SK-N-DZ (cell line): ENCODE measurements at regions not wholly inside any gene's neighbourhood (a gene's known extent, or its start where the extent isn't known, plus 50 kb on each side); places are given as distances from the start of the nearest gene placed in this dataset.
A peak's percentile ranks its signal among the peaks of the same experiment; 100 is the strongest.

ENCODE experiments used
- DNase-seq: peaks from one replicate; pipeline ENCODE4 v3.0.0-alpha.2; 2015; ENCODE audit warnings: low spot score

DNA sequence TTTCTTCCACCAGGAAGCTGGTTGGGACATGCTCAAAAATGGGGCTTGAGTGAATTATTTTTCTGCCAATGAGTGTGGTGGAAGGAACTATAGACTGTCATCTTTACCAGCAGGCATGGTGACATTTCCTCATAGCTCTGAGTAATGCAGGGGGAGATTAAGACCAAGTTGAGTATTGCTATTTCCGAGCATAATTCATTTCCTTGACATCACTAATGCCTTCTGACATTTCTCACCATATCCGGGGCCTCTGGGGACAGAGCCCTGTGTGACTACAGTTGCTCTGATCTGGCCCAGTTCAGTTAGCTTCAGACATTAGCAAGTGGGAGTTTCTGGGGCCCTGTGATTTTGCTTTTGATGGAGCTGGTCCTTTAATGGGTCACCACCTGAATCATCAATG lies 410.4 kb downstream of the MEIS1 start:
- DNase-seq = no peak

DNA sequence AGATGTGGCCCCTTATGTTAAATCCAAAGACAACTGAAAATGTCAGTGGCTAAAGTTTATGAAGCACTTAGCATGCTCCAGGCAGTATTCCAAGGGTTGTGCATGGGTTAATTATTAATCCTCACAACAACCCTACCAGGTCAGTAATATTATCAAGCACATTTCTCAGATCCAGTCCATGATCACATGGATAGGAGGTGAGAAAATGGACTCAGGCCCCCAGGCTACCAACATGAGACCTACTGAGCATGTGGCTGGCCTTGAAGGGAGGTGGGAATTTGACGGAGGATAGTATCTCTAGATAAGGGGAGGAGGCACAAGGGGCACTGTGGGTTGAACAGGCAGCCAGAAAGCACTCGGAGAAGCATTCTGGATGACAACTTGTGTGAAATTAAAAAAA lies 412.0 kb downstream of the MEIS1 start:
- DNase-seq = no peak

DNA sequence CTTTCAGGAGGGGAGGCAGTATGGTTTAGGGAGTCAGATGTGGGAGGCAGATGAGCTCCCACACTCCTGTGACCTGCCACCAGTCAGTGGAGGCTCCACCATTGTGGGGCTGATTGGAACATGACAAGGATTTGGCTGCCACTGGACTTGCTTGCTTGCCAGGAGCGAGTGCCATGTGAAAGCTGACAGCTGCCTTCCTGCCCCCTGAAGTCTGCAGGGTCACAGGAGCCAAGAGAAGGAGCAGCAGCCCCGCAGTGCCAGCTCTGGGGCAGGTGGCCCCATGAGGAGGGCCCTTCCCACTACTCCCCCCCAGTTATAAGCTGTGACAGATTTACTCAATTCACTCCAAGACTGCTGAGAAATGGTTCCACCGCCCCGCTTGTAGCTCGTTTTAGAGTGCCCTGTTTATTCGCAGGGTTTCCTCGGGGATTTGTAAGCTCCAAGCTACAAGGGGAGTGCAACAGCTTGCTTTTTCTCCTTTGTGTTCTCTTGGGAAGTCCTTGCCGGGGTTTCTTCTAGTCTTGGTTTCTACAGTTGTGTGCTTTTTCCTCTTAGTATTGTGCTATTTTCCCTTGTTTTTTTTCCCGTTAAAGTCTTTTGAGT lies 414.3 kb downstream of the MEIS1 start:
- DNase-seq = no peak

DNA sequence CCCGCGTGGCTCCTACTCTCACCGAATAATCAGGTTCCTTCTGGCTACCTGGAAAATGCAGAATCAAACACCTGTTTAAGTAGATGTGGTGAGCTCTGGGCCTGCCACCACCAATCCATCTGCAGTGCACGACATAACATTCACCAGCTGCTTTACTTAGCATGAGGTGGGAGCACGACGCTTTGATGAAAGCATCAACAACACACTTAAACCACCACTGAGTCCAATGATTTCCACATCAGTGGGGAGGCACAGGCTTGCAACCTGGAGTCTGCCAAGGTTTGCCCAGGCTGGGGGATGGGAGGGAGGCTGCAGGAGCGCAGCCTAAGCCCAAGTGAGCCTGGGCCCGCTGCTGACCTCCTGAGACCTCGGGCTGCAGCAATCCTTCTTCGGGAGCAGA lies 415.5 kb downstream of the MEIS1 start:
- no peak for DNase-seq

DNA sequence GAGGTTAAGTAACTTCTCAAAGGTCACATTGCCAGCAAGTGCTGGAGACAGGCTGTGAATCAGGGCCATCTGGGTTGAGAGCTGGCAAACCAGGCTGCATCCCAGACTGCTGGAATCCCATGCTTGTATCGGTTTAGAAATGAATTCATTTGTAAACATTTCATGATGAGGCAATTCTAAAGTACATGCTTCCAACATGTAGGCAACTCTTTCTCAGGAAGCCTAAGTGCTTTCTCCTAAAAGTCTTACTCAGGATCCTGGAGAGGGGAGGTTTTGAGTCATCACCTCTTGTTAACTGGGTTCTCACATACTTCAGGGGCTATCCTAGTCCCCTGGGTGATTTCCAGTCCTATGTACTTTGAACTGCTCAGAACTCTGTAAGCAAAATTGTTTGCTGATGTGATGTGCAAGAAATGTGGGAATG lies 416.5 kb downstream of the MEIS1 start:
- no peak for DNase-seq

DNA sequence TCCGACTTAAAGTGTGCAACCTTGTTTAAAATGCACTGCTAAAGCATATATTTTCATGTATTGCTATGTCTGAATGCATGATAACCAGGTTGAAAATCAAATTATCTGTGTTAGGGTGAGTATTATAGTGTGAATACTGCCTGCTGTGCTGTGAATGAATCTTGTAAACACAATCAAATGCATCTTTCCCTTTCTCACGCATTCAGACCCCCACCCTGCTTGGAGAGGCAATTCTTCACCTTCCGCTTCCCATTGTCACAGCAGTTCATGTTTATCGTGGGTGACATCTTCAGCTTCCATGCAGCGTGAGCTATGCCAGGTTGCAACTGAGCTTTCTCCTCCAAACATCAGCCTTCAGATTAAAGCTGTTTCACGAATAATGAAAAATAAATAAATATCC lies 418.0 kb downstream of the MEIS1 start:
- no peak for DNase-seq

DNA sequence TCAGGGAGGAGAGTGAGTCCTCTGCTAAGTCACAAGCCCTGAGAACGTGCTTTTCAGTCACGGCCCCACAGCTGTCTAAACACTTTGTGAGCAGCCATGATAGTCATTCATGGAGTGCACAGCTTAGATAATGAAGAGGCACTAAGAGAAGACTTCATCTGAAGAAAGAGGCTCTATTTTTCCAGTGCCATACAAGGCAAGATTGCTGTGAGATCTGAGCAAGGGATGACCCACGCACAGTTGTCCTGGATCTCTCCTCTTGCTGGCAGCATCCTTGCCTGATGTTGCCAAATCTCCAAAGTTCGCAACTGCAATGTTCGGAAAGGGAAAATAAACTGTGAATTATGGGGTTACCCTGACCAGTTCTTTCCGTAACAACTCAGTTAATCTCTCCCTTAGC lies 418.7 kb downstream of the MEIS1 start:
- no peak for DNase-seq

DNA sequence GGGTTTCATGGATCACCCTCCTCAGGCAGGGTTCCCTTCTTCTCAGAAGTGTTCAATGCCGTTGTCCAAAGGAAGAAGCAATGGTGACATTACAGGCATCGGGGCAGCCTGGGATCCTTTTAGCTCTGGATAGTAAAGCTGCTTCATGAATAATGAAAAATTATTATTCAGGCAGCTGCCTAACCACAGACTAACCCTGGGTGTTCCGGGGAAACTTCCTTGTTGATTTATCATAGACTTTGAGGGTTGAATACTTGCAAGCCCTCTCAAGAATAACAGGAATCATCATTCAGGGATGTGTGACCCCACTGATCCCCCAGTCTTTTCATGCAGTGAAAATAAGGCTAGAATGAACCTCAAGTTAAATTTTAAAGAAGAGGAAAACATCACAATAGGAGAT lies 419.4 kb downstream of the MEIS1 start:
- DNase-seq = no peak

DNA sequence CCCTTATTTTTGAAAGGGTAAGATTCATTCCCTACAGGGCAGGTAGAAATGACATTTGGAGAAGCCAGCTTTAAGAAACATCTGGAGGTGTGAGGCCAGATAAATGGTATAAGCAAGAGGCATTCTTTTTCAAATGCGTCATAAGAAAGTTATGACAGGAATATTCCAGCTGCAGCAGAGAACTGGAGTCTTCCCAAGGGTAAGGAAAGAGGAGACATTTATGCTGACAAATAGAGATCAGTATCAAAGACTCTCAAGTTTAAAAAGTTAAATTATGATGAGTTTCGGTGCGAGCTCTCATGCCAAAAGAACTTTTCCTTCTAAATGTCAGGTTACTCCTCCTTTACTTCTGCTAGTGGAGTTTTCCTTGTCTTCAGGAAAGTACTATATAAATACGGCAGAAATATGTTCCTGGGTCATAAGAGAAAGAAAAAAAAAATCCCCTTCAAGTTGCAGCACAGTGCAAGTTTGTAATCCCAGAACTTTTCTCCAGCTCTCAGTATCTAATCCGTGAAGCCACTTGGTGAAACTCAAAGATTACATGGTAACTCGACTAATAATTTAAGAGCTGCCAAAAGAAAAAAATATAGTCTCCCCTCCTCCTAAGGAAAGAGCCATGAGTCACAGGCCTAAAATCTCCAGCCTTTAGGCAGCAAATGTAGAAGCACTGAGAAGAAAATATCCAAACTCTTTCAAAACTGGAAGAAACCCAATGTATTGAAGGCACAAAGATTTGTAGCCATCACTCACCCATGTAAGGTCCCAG lies 428.1 kb downstream of the MEIS1 start:
- DNase-seq = no peak

DNA sequence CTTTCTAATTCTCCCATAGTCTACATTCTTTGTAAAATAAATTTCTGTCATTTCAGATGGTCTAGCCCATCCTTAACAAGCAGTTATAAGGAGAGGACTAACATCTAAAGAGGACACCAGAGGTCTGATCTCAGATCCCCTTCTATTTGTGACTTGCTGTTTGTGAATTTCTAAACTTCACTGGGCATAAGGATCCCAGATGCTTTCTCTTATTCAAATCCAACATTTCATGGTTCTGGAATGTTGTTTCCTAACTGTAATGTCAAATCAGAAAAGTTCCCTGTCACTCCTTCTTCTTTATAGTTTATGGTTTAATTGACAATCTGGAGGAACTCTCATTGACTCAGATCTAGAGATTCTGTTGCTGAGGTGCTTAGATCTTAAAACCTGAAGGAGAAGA lies 430.2 kb downstream of the MEIS1 start:
- no peak for DNase-seq

DNA sequence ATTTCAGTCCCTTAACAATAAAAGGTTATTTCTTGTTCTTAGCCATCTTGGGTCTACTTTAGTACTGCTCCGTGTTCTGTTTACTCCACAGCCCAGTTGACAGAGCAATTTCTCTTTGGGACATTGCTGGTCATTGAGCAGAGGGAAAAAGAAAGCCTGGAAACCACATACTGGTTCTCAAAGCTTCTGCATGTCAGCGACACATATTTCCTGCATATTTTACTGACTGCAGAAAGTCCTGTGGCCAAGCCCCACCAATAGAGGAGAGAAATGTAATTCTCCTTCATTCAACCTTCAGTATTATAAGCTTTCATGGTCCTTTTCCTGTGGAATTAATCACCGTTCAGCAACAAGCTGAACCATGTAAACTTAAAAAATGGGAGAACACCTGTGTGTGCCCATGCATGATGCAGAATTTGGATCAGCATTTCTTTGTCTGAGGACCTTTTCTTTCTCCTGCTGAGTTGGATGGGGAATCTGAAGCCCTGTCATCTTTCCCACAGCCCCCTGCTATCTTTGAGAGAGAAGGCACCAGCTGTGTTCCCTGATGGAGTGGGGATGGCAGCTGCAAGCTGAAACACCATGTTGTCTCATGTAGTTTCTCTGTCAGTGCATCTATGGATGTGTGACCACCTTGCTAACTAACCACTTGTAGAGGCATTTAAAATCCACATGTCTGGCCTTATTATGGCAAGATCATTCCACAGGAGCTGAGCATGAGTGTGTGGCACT lies 431.6 kb downstream of the MEIS1 start:
- DNase-seq = peak; percentile 66

DNA sequence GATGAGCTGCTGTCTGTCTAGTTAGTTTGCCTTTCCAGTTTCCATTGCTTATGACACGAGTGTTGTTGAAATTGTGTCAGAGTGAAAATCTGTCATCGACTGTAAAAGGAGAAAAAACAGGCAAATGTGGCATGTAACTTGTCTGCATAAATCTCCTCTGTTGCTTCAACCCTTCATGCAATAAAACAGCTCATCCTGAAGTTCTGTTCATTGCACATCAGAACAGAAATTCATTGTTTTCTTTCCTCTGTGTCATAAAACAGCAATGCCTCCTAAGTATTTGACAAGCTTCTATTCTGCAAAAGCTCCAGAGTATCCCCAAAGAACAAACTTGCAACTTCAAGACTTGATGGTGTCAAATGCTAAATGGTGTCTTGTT lies 432.1 kb downstream of the MEIS1 start:
- DNase-seq = peak; percentile 79

DNA sequence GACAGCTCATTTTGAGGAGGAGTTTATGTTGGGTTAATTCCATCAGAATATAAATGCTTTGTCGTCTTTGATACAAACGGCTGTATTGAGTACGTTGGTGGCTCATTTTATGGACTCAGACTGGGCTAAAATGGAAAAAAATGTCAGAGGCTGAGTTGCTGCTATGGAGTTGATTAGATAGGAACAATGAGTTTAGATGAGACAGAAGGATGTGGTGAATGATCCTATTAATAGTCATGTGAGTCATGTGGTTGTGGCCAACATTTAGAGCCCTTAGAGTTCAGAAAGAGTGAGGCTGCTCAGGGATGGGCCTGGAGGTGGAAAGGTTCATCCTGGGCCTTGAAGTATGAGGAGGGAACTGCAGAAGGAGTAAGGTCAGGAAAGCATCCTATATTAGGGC lies 434.2 kb downstream of the MEIS1 start:
- DNase-seq = no peak

DNA sequence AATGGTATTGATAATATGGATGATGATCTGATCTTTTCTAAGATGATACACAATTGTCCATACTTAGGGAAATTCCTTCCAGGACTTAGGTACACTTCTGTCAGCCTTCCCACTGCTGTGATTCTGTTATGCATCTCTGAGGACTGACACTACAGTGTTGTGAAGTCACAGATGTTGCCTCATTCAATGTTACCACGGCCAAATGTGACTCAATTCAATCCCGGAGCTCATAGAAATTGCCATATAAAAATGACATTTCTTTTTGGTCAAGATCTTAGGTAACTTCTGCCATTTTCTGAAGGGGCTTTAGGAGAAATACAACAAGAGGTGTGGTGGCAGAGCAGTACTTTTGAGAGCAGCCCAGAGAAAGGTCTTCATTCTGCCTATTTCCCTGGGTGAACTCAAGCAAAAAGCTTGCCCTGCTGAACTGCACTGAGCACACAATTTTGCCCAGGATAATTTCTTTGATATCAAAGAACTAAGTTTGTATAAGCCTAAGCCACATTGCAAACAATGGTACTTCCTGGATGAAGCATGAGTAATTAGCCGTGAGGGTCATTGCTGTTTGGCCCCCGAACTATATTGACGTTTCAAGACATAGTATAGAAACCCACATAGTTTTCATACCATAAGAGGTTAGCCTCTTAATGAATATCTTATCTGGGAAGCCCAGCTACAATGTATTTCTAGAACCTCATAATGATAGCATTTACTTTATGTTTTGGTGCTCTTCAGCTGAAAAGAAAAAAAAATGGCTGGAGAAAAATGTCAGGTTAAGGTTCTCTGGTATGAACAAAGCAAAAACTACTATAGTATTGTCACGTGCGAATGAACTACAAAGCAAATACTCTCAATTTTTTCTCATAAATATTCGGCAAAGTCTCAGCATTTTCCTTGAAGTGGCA lies 437.4 kb downstream of the MEIS1 start:
- no peak for DNase-seq

DNA sequence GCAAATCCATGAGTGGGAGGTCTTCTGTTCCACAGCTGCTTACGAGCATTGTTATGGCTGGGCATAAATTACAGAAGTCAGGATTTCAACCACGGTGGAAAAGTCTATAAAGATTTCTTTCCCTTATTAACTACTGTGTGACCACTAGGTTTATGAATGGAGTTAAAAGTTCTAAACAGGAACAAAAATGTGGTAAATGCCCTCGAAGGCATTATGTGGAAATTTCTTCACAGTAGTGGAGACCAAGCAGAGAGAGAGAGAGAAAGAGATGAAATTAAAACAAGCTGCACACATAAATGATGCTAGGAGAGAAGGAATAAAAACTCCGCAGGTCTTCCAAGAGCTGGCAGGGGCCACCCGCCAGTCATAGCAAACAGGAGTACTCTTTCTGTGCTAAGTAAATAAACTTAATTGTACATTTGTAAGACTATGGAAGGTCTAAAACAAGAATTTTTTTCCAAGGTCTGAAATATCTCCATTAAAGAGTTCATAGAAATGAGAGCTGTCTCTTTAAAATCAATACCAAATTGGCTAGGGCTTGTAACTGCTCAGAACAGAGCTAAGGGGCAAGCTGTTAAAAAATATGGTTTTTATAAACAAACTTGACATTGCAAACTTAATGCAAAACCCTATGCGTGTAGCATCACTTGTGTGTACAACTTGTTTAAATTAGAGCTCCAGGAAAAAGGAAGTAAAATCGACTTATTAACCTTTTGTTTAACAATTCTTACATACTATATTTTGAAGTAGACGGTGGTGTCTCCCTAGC lies 438.2 kb downstream of the MEIS1 start:
- DNase-seq = no peak

DNA sequence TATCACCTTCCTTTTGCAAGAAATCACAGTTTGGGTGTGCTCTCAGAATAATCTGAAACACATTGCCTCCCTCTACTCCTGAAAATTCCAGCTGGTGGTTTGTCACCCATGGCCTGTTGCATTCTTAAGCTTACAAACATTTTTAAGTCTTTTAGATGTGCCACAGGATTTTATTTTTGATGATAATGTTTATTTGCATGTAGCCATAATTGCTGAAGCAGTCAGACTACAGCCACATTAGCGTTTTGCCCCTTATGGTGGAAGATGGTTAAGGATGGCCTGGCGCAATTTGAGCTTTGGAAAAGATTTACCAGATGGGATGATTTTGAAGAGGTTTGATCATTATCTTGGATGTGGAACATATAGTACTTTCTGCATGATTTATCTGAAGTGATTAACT lies 439.5 kb downstream of the MEIS1 start:
- peak; percentile 52 for DNase-seq

DNA sequence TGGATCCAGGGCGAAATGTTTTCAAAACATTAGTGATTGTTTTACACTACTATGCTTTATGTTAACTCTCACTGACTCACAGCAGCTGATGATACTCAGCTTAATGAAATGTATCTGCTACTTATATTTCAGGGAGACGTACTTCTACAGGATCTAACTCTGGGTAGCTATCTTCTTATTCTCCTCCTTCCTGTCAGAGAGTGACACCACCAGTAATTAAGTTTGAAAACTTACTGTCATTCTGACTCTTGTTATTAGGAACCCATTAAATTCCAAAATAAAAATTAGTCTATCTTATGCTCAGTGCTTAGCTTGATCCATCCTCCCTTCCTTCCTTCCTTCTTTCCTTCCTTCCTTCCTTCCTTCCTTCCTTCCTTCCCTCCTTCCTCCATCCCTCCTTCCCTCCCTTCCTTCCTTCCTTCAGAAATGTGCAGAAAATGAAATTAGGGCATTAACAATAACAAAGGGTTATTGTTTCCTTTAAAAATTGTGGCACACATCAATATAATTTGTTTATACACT lies 441.1 kb downstream of the MEIS1 start:
- no peak for DNase-seq

DNA sequence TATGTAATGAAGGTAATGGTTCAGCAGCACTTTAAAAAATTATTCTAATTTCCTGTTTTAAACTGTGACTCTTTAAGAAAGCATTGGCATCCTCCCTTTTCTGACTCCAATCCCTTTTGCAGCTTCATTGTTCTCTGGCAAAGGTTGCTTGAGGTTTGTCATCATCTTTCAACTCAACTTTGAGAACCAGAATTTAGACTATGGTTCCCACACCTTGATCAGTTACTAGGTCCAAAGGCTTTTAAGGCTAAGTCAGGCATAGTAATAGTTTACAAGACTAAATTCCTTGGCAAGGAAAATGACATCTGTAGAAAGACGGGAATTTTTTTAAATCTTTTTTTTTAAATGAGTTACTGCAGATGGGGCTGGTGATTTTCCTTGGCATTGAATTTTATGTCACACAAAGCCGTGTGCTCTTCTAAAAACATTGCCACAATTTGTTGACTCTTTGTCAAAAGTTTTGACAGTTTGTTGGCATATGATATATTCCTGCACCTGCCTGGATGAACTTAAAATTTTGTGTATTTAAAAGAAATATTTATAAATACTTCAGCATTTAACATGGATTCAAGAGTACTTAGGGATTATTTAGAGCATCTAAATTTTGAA lies 451.0 kb downstream of the MEIS1 start:
- no peak for DNase-seq

DNA sequence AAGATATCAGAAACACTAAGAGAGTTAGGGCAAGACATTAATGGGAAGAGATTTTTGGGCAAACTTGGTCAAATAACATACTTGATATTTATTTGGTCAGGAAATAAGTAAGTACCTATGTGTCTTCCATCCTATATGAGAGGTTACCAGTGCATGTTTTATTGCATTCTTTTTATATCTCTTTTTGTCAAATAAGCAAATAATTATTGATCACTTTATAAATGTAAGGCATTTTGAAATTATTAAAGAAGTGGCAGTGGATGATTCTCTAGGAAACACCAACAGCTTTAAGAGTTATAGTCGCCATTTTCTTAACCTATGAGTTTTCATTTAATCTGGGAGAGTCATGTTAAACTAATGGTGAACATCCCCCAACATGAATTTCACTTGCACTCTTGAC lies 453.3 kb downstream of the MEIS1 start:
- no peak for DNase-seq
